Activated B cell treated with CpG ODN at 0.5 μM for 24 hours (primary cell): ENCODE measurements at regions not wholly inside any gene's neighbourhood (a gene's known extent, or its start where the extent isn't known, plus 50 kb on each side); places are given as distances from the start of the nearest gene placed in this dataset.

Source experiments
- ATAC-seq: fragments of 200-7000 bp; cut with Tn5 transposase; one replicate; pipeline ENCODE4 v1.10.0; 2021; ENCODE audit warnings: low read depth, mild to moderate bottlenecking, moderate library complexity
- CTCF ChIA-PET: fragments of 350-600 bp; sonication (Branson Sonifier 250); formaldehyde crosslinking; loops from one replicate; lab custom pipeline; 2021; ENCODE audit warnings: antibody characterized with exemption; lab: Charles Lee
- POLR2A ChIA-PET: fragments of 350-600 bp; sonication (Branson Sonifier 250); formaldehyde crosslinking; loops from one replicate; lab custom pipeline; 2021; ENCODE audit warnings: antibody characterized with exemption; lab: Charles Lee
- DNase-seq: peaks from one replicate; pipeline ENCODE4 v3.0.0; 2022
- H3K27ac Mint-ChIP-seq: one replicate; pipeline ENCODE4 v1.8.0; 2020; ENCODE audit warnings: mixed read lengths
- H3K27me3 Mint-ChIP-seq: one replicate; pipeline ENCODE4 v1.8.0; 2021; ENCODE audit warnings: mixed read lengths
- H3K36me3 Mint-ChIP-seq: one replicate; pipeline ENCODE4 v1.8.0; 2021; ENCODE audit warnings: low read depth, mixed read lengths
- H3K4me1 Mint-ChIP-seq: one replicate; pipeline ENCODE4 v1.8.0; 2021; ENCODE audit warnings: mixed read lengths
- H3K4me3 Mint-ChIP-seq: one replicate; pipeline ENCODE4 v1.8.0; 2020; ENCODE audit warnings: mild to moderate bottlenecking, mixed read lengths
- H3K9me3 Mint-ChIP-seq: one replicate; pipeline ENCODE4 v1.8.0; 2020; ENCODE audit warnings: mixed read lengths
- CTCF ChIP-seq: fragments of 200-600 bp; IDR thresholded peaks from one replicate; pipeline ENCODE4 v1.8.0; 2022; ENCODE audit warnings: antibody characterized with exemption, mild to moderate bottlenecking
- intact Hi-C: fragments of 100-400 bp; cut with micrococcal nuclease; formaldehyde crosslinking; loops from one replicate; pipeline ENCODE4 v1.15.1; 2024

GRCh38 chr2:196510246-196510645 is 129.3 kb upstream of the CCDC150 start:
- CTCF ChIA-PET = no interaction called here
- H3K36me3 Mint-ChIP-seq = no peaks in the 10 kb centered on the region
- H3K4me1 Mint-ChIP-seq = no peaks in the 10 kb centered on the region
- no peak overlapping the region for H3K27ac Mint-ChIP-seq
- no peaks in the 10 kb centered on the region for H3K9me3 Mint-ChIP-seq
- H3K4me3 Mint-ChIP-seq = no peak overlapping the region
- no peak for TF ChIP-seq CTCF
- H3K27me3 Mint-ChIP-seq = peaks cover 8% of the 10 kb centered on the region
- intact Hi-C loops = no loop called here
- POLR2A ChIA-PET = no interaction called here
- DNase-seq (no peak), ATAC-seq (no peak)

GRCh38 chr2:196511258-196512168 is 128.0 kb upstream of the CCDC150 start:
- ATAC-seq = no peak
- POLR2A ChIA-PET = interaction anchor here (0.8 kb wide), 1 partner anchor 184 kb away, joined by 3 read pairs; no protein-coding TSS in a partner anchor
- intact Hi-C loops = no loop called here
- TF ChIP-seq CTCF = no peak
- no peaks in the 10 kb centered on the region for H3K4me1 Mint-ChIP-seq
- H3K36me3 Mint-ChIP-seq = no peaks in the 10 kb centered on the region
- peaks cover 8% of the 10 kb centered on the region for H3K27me3 Mint-ChIP-seq
- H3K9me3 Mint-ChIP-seq = no peaks in the 10 kb centered on the region
- H3K27ac Mint-ChIP-seq = no peak overlapping the region
- DNase-seq = no peak
- CTCF ChIA-PET = no interaction called here
- no peak overlapping the region for H3K4me3 Mint-ChIP-seq

GRCh38 chr2:196513796-196514526 is 125.6 kb upstream of the CCDC150 start:
- no peak overlapping the region for H3K4me3 Mint-ChIP-seq
- ChIA-PET POLR2A (no interaction called here), CTCF (no interaction called here)
- peaks cover 12% of the 10 kb centered on the region for H3K27me3 Mint-ChIP-seq
- no peaks in the 10 kb centered on the region for H3K9me3 Mint-ChIP-seq
- no peaks in the 10 kb centered on the region for H3K4me1 Mint-ChIP-seq
- ATAC-seq (no peak), DNase-seq (no peak)
- no peak overlapping the region for H3K27ac Mint-ChIP-seq
- TF ChIP-seq CTCF = no peak
- no peaks in the 10 kb centered on the region for H3K36me3 Mint-ChIP-seq
- intact Hi-C loops = no loop called here

GRCh38 chr2:196514641-196515040 is 124.9 kb upstream of the CCDC150 start:
- no peak for ATAC-seq
- no peak overlapping the region for H3K4me3 Mint-ChIP-seq
- H3K27ac Mint-ChIP-seq = no peak overlapping the region
- no peaks in the 10 kb centered on the region for H3K36me3 Mint-ChIP-seq
- H3K9me3 Mint-ChIP-seq = no peaks in the 10 kb centered on the region
- CTCF ChIA-PET = no interaction called here
- peaks cover 12% of the 10 kb centered on the region for H3K27me3 Mint-ChIP-seq
- POLR2A ChIA-PET = no interaction called here
- TF ChIP-seq CTCF = no peak
- no peaks in the 10 kb centered on the region for H3K4me1 Mint-ChIP-seq
- intact Hi-C loops = no loop called here
- DNase-seq = no peak

GRCh38 chr2:196515051-196515450 is 124.5 kb upstream of the CCDC150 start:
- no peak for ATAC-seq
- ChIA-PET CTCF (no interaction called here), POLR2A (no interaction called here)
- intact Hi-C loops = no loop called here
- H3K36me3 Mint-ChIP-seq = no peaks in the 10 kb centered on the region
- no peak overlapping the region for H3K27ac Mint-ChIP-seq
- no peak for TF ChIP-seq CTCF
- DNase-seq = no peak
- H3K27me3 Mint-ChIP-seq = peaks cover 12% of the 10 kb centered on the region
- no peaks in the 10 kb centered on the region for H3K4me1 Mint-ChIP-seq
- no peak overlapping the region for H3K4me3 Mint-ChIP-seq
- H3K9me3 Mint-ChIP-seq = no peaks in the 10 kb centered on the region
